Kidney (tissue), 13 donors: ENCODE measurements at regions not wholly inside any gene's neighbourhood (a gene's known extent, or its start where the extent isn't known, plus 50 kb on each side); places are given as distances from the start of the nearest gene placed in this dataset.

Experiments
- DNase-seq, 5 donors: peaks; one replicate each; pipeline ENCODE4 v3.0.0-alpha.2; 2013 to 2020
- FAIRE-seq: peaks from 2 replicates; lab custom pipeline; 2012; peaks lifted over from hg19 to GRCh38; lab: Jason Lieb, UNC
- H3K27ac ChIP-seq, 2 donors: one replicate each; pipeline ENCODE4 v1.7.0; 2013; ENCODE audit warnings: low read depth in 2 of 2, low read length in 2 of 2, inconsistent platforms in 1 of 2
- H3K27me3 ChIP-seq: one replicate; pipeline ENCODE4 v1.7.1; 2013; ENCODE audit warnings: low read length, inconsistent platforms; ENCODE audit not compliant: control insufficient read depth, insufficient read depth
- H3K36me3 ChIP-seq, 3 donors: one replicate each; pipeline versions ENCODE4 v1.7.0 to v1.7.1; 2013; ENCODE audit warnings: low read length in 3 of 3, control low read depth in 1 of 3, inconsistent platforms in 1 of 3; ENCODE audit not compliant: insufficient read depth in 3 of 3, control insufficient read depth in 2 of 3
- H3K4me1 ChIP-seq, 3 donors: one replicate each; pipeline versions ENCODE4 v1.7.0 to v1.7.1; 2013; ENCODE audit warnings: low read length in 3 of 3, inconsistent platforms in 1 of 3, low read depth in 1 of 3; ENCODE audit not compliant: control insufficient read depth in 2 of 3, insufficient read depth in 2 of 3
- H3K4me3 ChIP-seq, 3 donors: one replicate each; pipeline versions ENCODE4 v1.7.0 to v1.8.1; 2013; ENCODE audit warnings: low read length in 3 of 3, control low read depth in 1 of 3, inconsistent platforms in 1 of 3
- H3K9ac ChIP-seq, 3 donors: one replicate each; pipeline versions ENCODE4 v1.7.0 to v1.7.1; 2013; ENCODE audit warnings: low read length in 3 of 3, control low read depth in 1 of 3, inconsistent platforms in 1 of 3
- H3K9me3 ChIP-seq, 3 donors: one replicate each; pipeline versions ENCODE4 v1.7.0 to v1.7.1; 2013; ENCODE audit warnings: low read length in 3 of 3, control low read depth in 1 of 3, inconsistent platforms in 1 of 3; ENCODE audit not compliant: control insufficient read depth in 2 of 3, insufficient read depth in 1 of 3
- intact Hi-C: fragments of 100-400 bp; cut with DNase I; formaldehyde crosslinking; loops from one replicate; pipeline ENCODE4 v1.11.1; 2022
- TF ChIP-seq, protein P1 (sequence below): IDR thresholded peaks from 3 replicates; pipeline ENCODE4 v1.5.1; 2012; ENCODE audit warnings: mild to moderate bottlenecking, moderate library complexity, borderline replicate concordance; ENCODE audit not compliant: insufficient read depth; ENCODE audit errors: extremely low read depth
- donor health status: control.
- donor health status: control.
- donor health status: control.
- donor health status: control.
- donor health status: control.
- donor health status: DM: yes; HTN: yes; CAD: no.
- donor health status: Normal renal cell carcinoma (clear cell type).

- no peak for DNase-seq
- TF ChIP-seq, protein P1, sequence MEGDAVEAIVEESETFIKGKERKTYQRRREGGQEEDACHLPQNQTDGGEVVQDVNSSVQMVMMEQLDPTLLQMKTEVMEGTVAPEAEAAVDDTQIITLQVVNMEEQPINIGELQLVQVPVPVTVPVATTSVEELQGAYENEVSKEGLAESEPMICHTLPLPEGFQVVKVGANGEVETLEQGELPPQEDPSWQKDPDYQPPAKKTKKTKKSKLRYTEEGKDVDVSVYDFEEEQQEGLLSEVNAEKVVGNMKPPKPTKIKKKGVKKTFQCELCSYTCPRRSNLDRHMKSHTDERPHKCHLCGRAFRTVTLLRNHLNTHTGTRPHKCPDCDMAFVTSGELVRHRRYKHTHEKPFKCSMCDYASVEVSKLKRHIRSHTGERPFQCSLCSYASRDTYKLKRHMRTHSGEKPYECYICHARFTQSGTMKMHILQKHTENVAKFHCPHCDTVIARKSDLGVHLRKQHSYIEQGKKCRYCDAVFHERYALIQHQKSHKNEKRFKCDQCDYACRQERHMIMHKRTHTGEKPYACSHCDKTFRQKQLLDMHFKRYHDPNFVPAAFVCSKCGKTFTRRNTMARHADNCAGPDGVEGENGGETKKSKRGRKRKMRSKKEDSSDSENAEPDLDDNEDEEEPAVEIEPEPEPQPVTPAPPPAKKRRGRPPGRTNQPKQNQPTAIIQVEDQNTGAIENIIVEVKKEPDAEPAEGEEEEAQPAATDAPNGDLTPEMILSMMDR = no peak
Observed at GRCh38 chr13:65293530-65294198, 1936.5 kb downstream of the PCDH9 start.

GRCh38 chr13:65292488-65292901 is 1937.6 kb downstream of the PCDH9 start:
- FAIRE-seq (no peak), DNase-seq (no peak)
- no peak overlapping the region for H3K27ac ChIP-seq
- intact Hi-C loops = no loop called here
- H3K4me1 ChIP-seq = no peaks in the 10 kb centered on the region
- TF ChIP-seq, protein P1 = no peak
- H3K27me3 ChIP-seq = no peaks in the 10 kb centered on the region
- no peak overlapping the region for H3K9ac ChIP-seq
- no peak overlapping the region for H3K4me3 ChIP-seq
- H3K9me3 ChIP-seq = no peaks in the 10 kb centered on the region
- H3K36me3 ChIP-seq = no peaks in the 10 kb centered on the region

More at GRCh38 chr13:65293530-65294198, 1936.5 kb downstream of the PCDH9 start:
- Histone ChIP-seq H3K9me3 (no peaks in the 10 kb centered on the region), H3K4me3 (no peak overlapping the region), H3K4me1 (no peaks in the 10 kb centered on the region), H3K27ac (no peak overlapping the region), H3K27me3 (no peaks in the 10 kb centered on the region), H3K36me3 (no peaks in the 10 kb centered on the region), H3K9ac (no peak overlapping the region)
- FAIRE-seq = no peak
- intact Hi-C loops = no loop called here

DNA sequence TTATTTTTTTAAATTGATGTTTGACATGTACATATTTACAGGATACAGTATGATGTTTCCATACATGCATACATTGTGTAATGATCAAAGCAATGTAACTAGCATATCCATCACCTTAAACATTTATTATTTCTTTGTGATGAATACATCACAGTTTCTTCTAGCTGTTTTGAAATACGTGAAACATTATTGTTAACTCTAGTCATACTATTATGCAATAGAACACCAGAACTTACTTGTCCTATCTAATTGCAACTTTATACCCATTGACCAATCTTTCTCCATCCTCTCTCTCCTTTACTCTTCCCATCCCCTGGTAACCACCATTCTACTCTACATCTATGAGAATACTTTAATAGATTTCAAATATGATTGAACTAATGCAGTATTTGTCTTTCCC is 1942.7 kb downstream of the PCDH9 start:
- H3K27ac ChIP-seq = no peak overlapping the region
- H3K27me3 ChIP-seq = no peaks in the 10 kb centered on the region
- H3K4me1 ChIP-seq = no peaks in the 10 kb centered on the region
- TF ChIP-seq, protein P1 = no peak
- no peak overlapping the region for H3K9ac ChIP-seq
- no peaks in the 10 kb centered on the region for H3K9me3 ChIP-seq
- no peaks in the 10 kb centered on the region for H3K36me3 ChIP-seq
- H3K4me3 ChIP-seq = no peak overlapping the region
- no peak for DNase-seq
- FAIRE-seq = no peak
- intact Hi-C loops = no loop called here
